Stimulated activated CD4-positive, alpha-beta T cell treated with anti-CD3 and anti-CD28 coated beads, Interleukin-2, amount 100 ng/mL, for 48 hours (primary cell): ENCODE measurements at regions not wholly inside any gene's neighbourhood (a gene's known extent, or its start where the extent isn't known, plus 50 kb on each side); places are given as distances from the start of the nearest gene placed in this dataset.
A peak's percentile ranks its signal among the peaks of the same experiment; 100 is the strongest.
"Not testable (repeated sequence)": the region's sequence is repeated elsewhere in the genome, so short reads cannot be mapped to it uniquely, and the experiment has no call there.

Source experiments
- DNase-seq, 2 donors: peaks; one replicate each; pipeline ENCODE4 v3.0.0-alpha.2; 2020

DNA sequence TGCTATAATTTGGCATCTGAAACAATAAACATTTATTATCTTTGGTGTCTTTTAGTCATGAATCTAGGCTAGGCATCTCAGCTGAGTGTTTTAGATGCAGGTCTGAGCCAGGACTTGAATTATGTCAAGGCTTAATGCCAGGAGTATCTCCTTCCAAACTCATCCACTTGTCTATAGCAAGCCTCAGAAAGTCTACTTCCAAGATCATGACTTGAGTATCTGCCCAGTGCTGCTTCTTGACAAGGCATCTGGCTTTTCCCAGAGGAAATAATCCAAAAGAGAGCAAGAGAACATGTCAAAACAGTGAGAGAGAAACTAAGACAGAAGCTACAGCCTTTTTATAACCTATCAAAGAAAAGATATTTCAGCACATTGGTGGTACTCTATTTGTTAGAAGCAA, 1052.1 kb upstream of the PCDH10 start:
- no peak for DNase-seq

DNA sequence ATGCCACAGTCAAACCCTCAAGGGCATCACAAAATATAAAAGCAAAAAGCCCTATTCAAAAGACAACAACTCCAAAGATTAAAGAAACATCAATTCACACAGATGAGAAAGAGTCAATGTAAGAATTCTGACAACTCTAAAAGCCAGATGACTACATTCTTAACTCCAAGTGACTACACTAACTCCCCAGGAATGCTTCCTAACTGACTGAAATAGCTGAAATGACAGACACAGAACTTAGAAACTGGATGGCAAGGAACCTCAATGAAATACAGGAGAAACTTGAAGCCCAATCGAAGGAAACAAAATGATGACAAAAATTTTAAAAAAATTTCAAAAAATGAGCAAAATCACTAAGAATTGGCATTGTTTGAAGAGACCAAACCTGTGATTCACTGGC, 1047.6 kb upstream of the PCDH10 start:
- no peak for DNase-seq

DNA sequence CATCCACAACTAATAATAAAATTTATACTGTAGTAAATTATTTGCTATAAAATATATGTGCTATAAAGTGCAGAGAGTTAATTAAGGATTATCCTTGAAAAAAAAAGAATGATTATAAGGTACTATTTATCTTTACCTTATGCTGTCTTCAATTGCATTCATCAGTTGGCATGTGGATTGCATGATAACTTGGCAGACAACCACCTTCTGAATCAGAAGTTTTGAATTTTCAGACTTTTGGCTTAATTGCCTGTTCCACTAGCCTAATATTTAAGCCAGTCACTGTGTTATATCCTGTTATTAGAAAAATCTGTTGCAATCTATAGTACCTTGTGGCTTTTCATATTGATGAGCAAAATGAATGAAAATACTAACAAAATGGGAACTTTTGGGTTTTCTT, 1040.3 kb upstream of the PCDH10 start:
- DNase-seq = no peak

DNA sequence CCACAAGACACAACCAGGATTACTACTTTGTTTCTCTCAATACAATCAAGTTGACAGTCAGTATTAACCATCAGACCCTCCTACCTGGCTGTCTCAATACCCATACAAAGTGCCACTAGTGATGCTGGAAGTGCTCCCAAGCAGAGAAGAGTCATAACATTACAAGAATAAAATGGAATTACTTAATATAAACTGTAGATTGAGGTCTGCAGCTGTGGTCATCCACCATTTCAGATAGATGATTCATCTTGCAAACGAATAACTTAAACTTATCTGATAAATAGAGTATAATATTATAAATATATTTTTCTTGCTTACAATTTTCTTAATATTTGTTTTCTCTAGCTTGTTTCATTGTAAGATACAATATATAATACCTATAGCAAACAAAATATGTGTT, 1034.2 kb upstream of the PCDH10 start:
- no peak for DNase-seq

- DNase-seq = not testable (repeated sequence)
Measured at GRCh38 chr4:132122741-132123140, 1026.4 kb upstream of the PCDH10 start.

- DNase-seq = no peak
Measured at GRCh38 chr4:132123870-132124623, 1025.0 kb upstream of the PCDH10 start.

- DNase-seq = no peak
Measured at GRCh38 chr4:132124624-132124974, 1024.5 kb upstream of the PCDH10 start.

DNA sequence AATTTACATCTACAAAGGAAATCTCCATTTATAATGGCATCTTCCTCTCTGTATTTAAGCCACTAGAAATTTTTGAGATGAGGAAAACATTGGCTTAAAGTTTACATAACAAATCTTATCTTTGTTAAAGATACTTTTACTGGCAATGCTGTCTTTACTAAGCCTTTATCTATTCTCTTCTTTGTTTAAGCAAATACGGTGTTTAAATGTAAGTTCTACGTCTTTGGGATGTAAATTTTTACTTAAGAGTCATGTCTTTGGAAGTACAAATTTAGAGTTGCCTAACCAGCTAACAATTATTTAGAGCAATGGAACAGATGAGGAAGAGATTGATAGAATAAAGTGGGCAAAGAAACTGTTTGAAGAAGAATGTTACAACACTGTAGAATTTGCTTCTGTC, 1024.0 kb upstream of the PCDH10 start:
- DNase-seq = no peak

GRCh38 chr4:132132433-132132832, 1016.7 kb upstream of the PCDH10 start:
- no peak for DNase-seq

DNA sequence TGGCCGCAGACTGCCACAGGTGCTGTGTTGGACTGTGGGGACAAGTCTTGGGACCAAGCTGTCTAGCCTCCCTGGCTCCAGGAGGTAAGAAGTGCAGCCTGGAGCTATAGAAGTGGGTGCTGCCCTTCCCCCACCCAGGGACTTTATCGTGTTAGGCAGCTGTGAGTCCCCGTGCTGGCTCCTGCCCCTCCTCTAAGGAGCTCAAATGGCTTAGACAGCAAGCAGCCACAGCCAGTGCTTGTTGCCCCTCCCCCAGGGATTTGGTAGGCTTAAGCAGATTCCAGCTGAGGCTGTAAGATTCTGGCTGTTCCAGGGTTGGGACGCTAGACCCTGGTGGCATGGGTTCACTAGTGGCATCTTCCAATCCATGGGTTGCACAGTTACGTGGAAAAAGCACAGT, 979.4 kb upstream of the PCDH10 start:
- no peak for DNase-seq

DNA sequence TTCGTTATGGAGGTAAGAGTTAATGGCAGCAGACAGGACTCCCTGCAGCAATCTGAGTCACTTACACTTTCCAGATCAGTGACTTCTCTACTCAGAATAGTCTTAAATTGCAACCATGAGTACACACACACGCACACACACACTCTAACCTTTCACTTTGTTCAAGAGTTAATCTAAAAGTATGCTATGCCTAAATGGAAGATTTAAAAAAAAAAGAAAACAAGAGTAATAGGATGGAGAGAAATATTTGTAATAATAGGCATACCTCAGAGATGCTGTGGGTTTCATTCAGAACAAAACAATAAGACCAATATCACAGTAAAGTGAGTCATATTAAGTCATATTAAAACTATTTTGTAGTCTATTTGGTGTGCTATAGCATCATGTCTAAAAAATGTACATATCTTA, 969.1 kb upstream of the PCDH10 start:
- DNase-seq = no peak

DNA sequence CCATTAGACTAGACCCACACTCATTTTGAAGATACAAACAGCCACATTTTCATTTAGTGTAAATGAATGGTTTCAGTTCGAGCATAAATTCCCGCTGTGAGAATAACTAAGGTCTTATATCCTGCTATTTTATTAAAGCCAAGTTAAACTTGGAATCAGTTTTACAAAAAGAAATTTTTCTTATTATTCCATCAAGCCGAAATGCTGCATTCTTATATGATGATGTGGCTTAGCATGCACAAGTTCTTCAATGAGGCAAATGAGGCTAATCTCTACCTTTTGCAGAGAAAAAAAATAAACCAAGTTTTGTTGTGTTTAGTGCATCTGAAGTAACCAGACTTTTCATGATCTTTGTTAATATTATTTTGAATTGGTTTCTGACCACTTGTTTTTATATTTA, 953.9 kb upstream of the PCDH10 start:
- no peak for DNase-seq

GRCh38 chr4:132203618-132204017, 945.5 kb upstream of the PCDH10 start:
- DNase-seq = no peak

- no peak for DNase-seq
Measured at GRCh38 chr4:132214519-132214918, 934.6 kb upstream of the PCDH10 start.

DNA sequence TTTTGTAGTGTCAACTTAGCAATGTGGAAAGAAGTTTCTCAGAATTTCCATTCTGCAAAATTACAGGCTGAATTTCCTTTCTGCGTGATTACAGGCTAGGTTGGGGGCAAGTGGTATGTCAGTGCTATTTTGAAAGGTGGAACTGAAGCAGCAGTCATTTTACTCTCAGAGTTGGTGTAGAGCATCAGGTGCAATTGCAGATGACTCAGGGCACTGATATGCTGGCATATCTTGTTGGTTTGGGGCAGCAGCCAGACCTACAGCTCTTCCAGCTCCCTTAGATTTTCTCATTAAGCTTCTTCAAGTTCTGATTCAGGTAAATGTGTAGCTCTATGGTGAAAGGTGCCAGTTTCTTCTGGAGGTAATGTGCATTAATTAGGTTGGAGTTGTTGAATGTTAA, 930.7 kb upstream of the PCDH10 start:
- no peak for DNase-seq

GRCh38 chr4:132227151-132227856, 921.8 kb upstream of the PCDH10 start:
- DNase-seq = no peak

- DNase-seq = peak in 1 of 2 donors; percentile 6
Measured at GRCh38 chr4:132227857-132228165, 921.3 kb upstream of the PCDH10 start.

DNA sequence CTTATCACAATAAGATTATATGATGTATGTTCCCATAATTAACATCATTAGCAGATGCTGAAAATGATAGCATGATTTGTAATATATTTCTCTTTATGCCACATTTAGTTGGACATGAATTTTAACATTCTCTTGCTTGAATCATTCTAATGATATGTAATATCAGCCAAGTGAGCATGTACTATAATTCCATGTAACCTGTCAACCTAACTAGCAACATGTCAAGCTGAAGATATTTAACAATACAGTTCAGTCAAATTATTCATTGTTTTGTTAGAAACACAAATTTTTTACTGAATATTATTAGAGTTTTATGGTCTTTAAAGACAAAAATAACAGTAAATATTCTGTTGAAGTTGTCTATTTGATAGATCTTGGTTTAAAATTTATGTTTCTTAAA, 920.4 kb upstream of the PCDH10 start:
- no peak for DNase-seq

GRCh38 chr4:132230025-132230424, 919.1 kb upstream of the PCDH10 start:
- no peak for DNase-seq

- DNase-seq = no peak
Measured at GRCh38 chr4:132238697-132239096, 910.4 kb upstream of the PCDH10 start.

- DNase-seq = no peak
Measured at GRCh38 chr4:132240081-132240480, 909.0 kb upstream of the PCDH10 start.

DNA sequence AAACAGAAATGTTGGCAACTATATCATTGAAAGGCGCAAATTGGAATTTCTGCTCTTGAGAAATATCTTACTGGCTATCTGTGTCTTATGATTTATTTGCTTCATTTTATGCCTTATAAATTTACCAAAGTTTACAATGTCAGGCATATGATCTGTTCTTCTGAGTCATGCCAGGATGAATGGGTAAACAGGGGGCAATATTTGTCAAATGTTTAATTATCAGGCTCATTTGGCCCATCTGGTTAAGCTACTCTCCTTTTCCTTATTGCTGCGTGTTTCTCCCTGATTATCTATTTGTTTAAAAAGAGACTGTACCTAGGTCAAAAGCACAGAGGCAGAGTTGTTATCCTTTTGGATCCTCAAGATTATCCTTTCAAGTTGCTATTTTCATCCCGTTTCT, 903.8 kb upstream of the PCDH10 start:
- DNase-seq = no peak

DNA sequence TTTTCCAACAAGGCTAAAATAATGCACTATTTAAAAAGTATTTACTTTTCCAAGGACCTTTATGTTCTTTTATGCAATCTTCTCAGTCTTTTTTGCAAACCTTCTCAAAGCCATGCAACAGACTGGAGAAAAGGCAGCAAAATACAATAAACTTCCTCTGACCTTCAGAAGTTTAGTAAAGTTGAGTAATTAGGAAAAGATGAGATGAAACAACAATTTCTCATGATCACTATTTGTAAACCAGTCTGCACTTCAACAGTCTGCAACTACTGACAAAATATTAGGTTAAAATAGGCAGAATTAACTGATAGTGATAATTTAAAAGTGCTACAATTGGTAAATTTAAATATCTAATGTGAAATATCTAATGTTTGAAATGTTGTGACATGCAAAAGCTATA, 884.9 kb upstream of the PCDH10 start:
- DNase-seq = no peak

DNA sequence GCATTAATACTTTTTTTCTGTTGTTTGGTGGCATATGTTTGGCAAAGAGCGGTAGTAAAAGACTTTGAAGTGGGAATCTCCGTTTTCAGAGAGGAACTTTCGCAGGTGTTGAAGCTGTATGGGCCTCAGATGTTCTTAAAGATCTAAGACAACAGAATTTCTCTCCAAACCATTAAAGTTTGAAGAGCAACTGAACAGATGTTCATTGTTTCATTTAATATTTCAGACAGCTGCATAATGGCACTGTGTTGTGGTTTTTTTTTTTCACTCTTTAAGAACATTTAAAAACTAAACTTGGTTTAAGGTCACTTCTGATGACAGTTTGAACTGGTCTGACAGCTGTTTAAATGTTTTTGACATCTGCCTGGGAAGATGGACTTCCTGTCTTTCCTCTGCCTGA, 882.7 kb upstream of the PCDH10 start:
- no peak for DNase-seq

GRCh38 chr4:132267321-132267720, 881.8 kb upstream of the PCDH10 start:
- no peak for DNase-seq
